ENCODE measurements at regions not wholly inside any gene's neighbourhood (a gene's known extent, or its start where the extent isn't known, plus 50 kb on each side); places are given as distances from the start of the nearest gene placed in this dataset.

DNA sequence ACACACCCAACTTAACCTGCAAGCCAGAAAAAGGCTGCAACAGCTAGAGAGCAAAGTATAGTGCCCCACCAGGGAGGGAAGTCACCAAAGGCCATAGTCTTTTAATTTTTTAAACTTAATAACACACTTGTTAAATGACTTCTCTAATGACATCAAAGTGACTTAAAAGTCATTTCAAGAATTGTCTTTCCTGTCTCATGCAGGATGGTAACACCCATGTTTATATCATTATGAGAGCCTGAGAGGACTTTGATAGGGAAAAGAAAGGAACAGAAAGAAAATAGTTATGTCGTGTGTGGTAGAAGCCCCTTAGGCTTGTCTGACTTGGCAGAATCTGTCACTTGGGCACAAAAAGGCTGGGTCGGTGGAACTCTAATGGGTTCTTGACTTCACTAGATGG lies 57.9 kb upstream of the C2CD4B start:
- DNase-seq (ENCODE audit: low spot score): no peak
- POLR2A ChIA-PET: interaction anchor here (0.6 kb wide), 1 partner anchor 27 kb away, joined by 3 read pairs; no protein-coding TSS in a partner anchor
- H3K4me3 Mint-ChIP-seq: no peak overlapping the region
- TF ChIP-seq, protein P1, sequence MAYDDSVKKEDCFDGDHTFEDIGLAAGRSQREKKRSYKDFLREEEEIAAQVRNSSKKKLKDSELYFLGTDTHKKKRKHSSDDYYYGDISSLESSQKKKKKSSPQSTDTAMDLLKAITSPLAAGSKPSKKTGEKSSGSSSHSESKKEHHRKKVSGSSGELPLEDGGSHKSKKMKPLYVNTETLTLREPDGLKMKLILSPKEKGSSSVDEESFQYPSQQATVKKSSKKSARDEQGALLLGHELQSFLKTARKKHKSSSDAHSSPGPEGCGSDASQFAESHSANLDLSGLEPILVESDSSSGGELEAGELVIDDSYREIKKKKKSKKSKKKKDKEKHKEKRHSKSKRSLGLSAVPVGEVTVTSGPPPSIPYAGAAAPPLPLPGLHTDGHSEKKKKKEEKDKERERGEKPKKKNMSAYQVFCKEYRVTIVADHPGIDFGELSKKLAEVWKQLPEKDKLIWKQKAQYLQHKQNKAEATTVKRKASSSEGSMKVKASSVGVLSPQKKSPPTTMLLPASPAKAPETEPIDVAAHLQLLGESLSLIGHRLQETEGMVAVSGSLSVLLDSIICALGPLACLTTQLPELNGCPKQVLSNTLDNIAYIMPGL (CRISPR knock-in tag; IDR thresholded peaks at IDR 0.05): no peak
- TF ChIP-seq NR2C2 (CRISPR knock-in tag; IDR thresholded peaks at IDR 0.05): no peak
- no peak for TF ChIP-seq NR1H2 (CRISPR knock-in tag; IDR thresholded peaks at IDR 0.05)
- TF ChIP-seq, protein P2, sequence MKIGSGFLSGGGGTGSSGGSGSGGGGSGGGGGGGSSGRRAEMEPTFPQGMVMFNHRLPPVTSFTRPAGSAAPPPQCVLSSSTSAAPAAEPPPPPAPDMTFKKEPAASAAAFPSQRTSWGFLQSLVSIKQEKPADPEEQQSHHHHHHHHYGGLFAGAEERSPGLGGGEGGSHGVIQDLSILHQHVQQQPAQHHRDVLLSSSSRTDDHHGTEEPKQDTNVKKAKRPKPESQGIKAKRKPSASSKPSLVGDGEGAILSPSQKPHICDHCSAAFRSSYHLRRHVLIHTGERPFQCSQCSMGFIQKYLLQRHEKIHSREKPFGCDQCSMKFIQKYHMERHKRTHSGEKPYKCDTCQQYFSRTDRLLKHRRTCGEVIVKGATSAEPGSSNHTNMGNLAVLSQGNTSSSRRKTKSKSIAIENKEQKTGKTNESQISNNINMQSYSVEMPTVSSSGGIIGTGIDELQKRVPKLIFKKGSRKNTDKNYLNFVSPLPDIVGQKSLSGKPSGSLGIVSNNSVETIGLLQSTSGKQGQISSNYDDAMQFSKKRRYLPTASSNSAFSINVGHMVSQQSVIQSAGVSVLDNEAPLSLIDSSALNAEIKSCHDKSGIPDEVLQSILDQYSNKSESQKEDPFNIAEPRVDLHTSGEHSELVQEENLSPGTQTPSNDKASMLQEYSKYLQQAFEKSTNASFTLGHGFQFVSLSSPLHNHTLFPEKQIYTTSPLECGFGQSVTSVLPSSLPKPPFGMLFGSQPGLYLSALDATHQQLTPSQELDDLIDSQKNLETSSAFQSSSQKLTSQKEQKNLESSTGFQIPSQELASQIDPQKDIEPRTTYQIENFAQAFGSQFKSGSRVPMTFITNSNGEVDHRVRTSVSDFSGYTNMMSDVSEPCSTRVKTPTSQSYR (CRISPR knock-in tag; IDR thresholded peaks at IDR 0.05): no peak
- no peak for TF ChIP-seq KAT7 (CRISPR knock-in tag; IDR thresholded peaks at IDR 0.05; ENCODE audit: borderline replicate concordance)
- TF ChIP-seq CREM (CRISPR knock-in tag; IDR thresholded peaks at IDR 0.05): no peak
- no peak for TF ChIP-seq ETV6 (CRISPR knock-in tag; IDR thresholded peaks at IDR 0.05)
- no peak overlapping the region for H3K27ac Mint-ChIP-seq
- H3K36me3 Mint-ChIP-seq: peaks cover 7% of the 10 kb centered on the region
- peaks cover 15% of the 10 kb centered on the region for H3K9me3 Mint-ChIP-seq
- no peaks in the 10 kb centered on the region for H3K4me1 Mint-ChIP-seq
- ATAC-seq: no peak
- no peaks in the 10 kb centered on the region for H3K27me3 Mint-ChIP-seq (ENCODE audit: low read depth)
- CTCF ChIA-PET: interaction anchor here (2.4 to 2.7 kb wide), 2 partner anchors 18 to 31 kb away, joined by 8 to 9 read pairs; no protein-coding TSS in a partner anchor

DNA sequence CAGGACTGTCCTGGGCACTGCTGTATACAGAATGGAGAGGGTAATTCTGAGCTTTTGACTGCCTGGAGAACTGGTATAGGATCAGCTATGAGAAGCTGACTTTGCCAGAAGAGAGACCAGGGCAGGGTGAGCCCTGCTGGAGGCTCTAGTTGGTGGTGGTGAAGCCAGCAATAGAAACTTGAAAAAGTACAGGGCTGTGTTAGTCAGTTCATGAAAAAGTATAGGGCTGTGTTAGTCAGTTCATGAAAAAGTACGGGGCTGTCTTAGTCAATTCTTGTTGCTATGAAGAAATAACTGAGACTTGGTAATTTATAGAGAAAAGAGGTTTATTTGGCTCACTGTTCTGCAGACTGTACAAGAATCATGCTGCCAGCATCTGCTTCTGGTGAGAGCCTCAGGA lies 63.5 kb upstream of the C2CD4B start:
- no peaks in the 10 kb centered on the region for H3K36me3 Mint-ChIP-seq
- no peak overlapping the region for H3K27ac Mint-ChIP-seq
- H3K27me3 Mint-ChIP-seq (ENCODE audit: low read depth): no peaks in the 10 kb centered on the region
- ChIA-PET POLR2A (no interaction called here), CTCF (no interaction called here)
- TF ChIP-seq, protein P3, sequence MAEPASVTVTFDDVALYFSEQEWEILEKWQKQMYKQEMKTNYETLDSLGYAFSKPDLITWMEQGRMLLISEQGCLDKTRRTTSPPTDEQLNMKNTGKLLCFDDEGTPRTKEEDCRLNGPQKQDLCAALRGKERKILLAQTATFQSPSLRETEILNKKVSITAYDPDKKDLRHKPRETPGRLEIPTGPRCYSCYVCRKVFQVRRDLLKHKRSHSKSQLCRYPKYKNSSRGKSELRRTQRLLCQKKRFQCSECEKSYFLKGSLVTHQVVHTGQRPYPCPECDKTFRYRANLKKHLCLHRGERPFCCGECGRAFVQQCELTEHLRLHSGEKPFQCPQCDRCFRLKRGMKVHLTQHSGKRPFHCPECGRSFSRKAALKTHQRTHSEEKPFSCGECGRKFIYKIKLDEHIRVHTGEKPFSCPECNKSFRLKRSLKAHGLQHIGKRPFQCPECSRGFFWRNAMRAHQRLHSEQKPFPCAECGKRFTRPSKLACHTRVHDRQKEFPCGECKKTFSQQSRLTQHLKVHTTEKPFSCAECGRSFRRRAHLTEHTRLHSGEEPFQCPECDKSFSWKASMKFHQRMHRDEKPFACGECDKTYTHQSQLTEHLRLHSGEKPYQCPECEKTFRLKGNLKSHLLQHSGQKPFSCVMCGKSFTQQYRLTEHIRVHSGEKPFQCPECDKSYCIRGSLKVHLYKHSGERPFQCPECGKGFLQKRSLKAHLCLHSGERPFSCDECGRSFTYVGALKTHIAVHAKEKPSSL (CRISPR knock-in tag; conservative IDR thresholded peaks at IDR 0.05): no peak
- TF ChIP-seq CREB1 (CRISPR knock-in tag; IDR thresholded peaks at IDR 0.05) (no peak), TEAD4 (CRISPR knock-in tag; IDR thresholded peaks at IDR 0.05) (no peak), SMAD3 (CRISPR knock-in tag; IDR thresholded peaks at IDR 0.05; ENCODE audit: borderline replicate concordance) (no peak), NFATC4 (CRISPR knock-in tag; IDR thresholded peaks at IDR 0.05) (no peak), NR1H2 (CRISPR knock-in tag; IDR thresholded peaks at IDR 0.05) (no peak), ESRRA (CRISPR knock-in tag; IDR thresholded peaks at IDR 0.05; ENCODE audit: borderline replicate concordance) (no peak), MXD4 (CRISPR knock-in tag; IDR thresholded peaks at IDR 0.05; ENCODE audit: borderline replicate concordance) (no peak), NR3C1 (CRISPR knock-in tag; conservative IDR thresholded peaks at IDR 0.05; ENCODE audit: low read depth) (no peak), JAZF1 (CRISPR knock-in tag; IDR thresholded peaks at IDR 0.05) (no peak), ZNF532 (CRISPR knock-in tag; IDR thresholded peaks at IDR 0.05; ENCODE audit: borderline replicate concordance) (no peak), PREB (CRISPR knock-in tag; IDR thresholded peaks at IDR 0.05; ENCODE audit: borderline replicate concordance) (no peak), NFE2L1 (CRISPR knock-in tag; IDR thresholded peaks at IDR 0.05) (no peak)
- TF ChIP-seq, protein P4, sequence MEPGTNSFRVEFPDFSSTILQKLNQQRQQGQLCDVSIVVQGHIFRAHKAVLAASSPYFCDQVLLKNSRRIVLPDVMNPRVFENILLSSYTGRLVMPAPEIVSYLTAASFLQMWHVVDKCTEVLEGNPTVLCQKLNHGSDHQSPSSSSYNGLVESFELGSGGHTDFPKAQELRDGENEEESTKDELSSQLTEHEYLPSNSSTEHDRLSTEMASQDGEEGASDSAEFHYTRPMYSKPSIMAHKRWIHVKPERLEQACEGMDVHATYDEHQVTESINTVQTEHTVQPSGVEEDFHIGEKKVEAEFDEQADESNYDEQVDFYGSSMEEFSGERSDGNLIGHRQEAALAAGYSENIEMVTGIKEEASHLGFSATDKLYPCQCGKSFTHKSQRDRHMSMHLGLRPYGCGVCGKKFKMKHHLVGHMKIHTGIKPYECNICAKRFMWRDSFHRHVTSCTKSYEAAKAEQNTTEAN (CRISPR knock-in tag; IDR thresholded peaks at IDR 0.05): no peak
- TF ChIP-seq, protein P5, sequence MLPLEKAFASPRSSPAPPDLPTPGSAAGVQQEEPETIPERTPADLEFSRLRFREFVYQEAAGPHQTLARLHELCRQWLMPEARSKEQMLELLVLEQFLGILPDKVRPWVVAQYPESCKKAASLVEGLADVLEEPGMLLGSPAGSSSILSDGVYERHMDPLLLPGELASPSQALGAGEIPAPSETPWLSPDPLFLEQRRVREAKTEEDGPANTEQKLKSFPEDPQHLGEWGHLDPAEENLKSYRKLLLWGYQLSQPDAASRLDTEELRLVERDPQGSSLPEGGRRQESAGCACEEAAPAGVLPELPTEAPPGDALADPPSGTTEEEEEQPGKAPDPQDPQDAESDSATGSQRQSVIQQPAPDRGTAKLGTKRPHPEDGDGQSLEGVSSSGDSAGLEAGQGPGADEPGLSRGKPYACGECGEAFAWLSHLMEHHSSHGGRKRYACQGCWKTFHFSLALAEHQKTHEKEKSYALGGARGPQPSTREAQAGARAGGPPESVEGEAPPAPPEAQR (CRISPR knock-in tag; IDR thresholded peaks at IDR 0.05): no peak
- no peak for DNase-seq (ENCODE audit: low spot score)
- no peak for ATAC-seq
- no peak overlapping the region for H3K4me3 Mint-ChIP-seq
- H3K9me3 Mint-ChIP-seq: no peaks in the 10 kb centered on the region
- peaks cover under 1% of the 10 kb centered on the region for H3K4me1 Mint-ChIP-seq
